Loucy (cell line): ENCODE measurements at regions not wholly inside any gene's neighbourhood (a gene's known extent, or its start where the extent isn't known, plus 50 kb on each side); places are given as distances from the start of the nearest gene placed in this dataset.

Source experiments
- H2AFZ ChIP-seq: fragments of 200-600 bp; sonication (generic); 2 replicates; pipeline ENCODE4 v1.6.0; 2016; ENCODE audit warnings: antibody characterized with exemption, mild to moderate bottlenecking, low read length, moderate library complexity
- H3F3A ChIP-seq: fragments of 200-600 bp; 2 replicates; pipeline ENCODE4 v1.6.0; 2016; ENCODE audit warnings: antibody characterized with exemption, low read depth, mild to moderate bottlenecking
- H3K27me3 ChIP-seq: fragments of 200-600 bp; sonication (generic); 2 replicates; pipeline ENCODE4 v1.6.1; 2014; ENCODE audit warnings: low read length, mild to moderate bottlenecking; ENCODE audit not compliant: insufficient read depth, poor library complexity, severe bottlenecking
- H3K36me3 ChIP-seq: fragments of 200-600 bp; sonication (generic); 2 replicates; pipeline ENCODE4 v1.6.1; 2016; ENCODE audit warnings: low read length; ENCODE audit not compliant: insufficient read depth
- H3K4me1 ChIP-seq: fragments of 200-600 bp; sonication (generic); 2 replicates; pipeline ENCODE4 v1.5.1; 2014; ENCODE audit warnings: low read length, mild to moderate bottlenecking; ENCODE audit not compliant: insufficient read depth, poor library complexity, severe bottlenecking
- H3K4me2 ChIP-seq: fragments of 200-600 bp; sonication (generic); 2 replicates; pipeline ENCODE4 v1.6.0; 2014; ENCODE audit warnings: antibody characterized with exemption, low read length, low read depth, mild to moderate bottlenecking; ENCODE audit not compliant: poor library complexity, severe bottlenecking
- H3K4me3 ChIP-seq: fragments of 200-600 bp; sonication (generic); 2 replicates; pipeline ENCODE4 v1.5.1; 2014; ENCODE audit warnings: low read length, mild to moderate bottlenecking, mixed read lengths; ENCODE audit not compliant: poor library complexity, severe bottlenecking
- H3K79me2 ChIP-seq: fragments of 200-600 bp; sonication (generic); 2 replicates; pipeline ENCODE4 v1.6.1; 2014; ENCODE audit warnings: low read length; ENCODE audit not compliant: insufficient read depth
- H3K9ac ChIP-seq: fragments of 200-600 bp; sonication (generic); 2 replicates; pipeline ENCODE4 v1.6.0; 2014; ENCODE audit warnings: mild to moderate bottlenecking, low read depth, low read length, moderate library complexity; ENCODE audit not compliant: poor library complexity, severe bottlenecking
- H3K9me2 ChIP-seq: fragments of 200-600 bp; sonication (generic); replicated peaks from 2 replicates; pipeline ENCODE4 v1.6.1; 2016; ENCODE audit warnings: low read depth, low read length, mixed read lengths
- H3K9me3 ChIP-seq: fragments of 200-600 bp; sonication (generic); 2 replicates; pipeline ENCODE4 v1.6.1; 2014; ENCODE audit warnings: mild to moderate bottlenecking, antibody characterized with exemption, low read length, low read depth; ENCODE audit not compliant: insufficient read depth
- H4K20me1 ChIP-seq: fragments of 200-600 bp; sonication (generic); 2 replicates; pipeline ENCODE4 v1.6.0; 2014; ENCODE audit warnings: antibody characterized with exemption, low read length, mild to moderate bottlenecking; ENCODE audit not compliant: insufficient read depth, poor library complexity, severe bottlenecking
- CTCF ChIP-seq: fragments of 200-600 bp; sonication (generic); conservative IDR thresholded peaks from 2 replicates; pipeline ENCODE4 v1.5.1; 2014; ENCODE audit warnings: mild to moderate bottlenecking, antibody characterized with exemption, low read length
- EZH2phosphoT487 ChIP-seq: fragments of 200-600 bp; IDR thresholded peaks from 2 replicates; pipeline ENCODE4 v1.6.1; 2018; ENCODE audit warnings: antibody characterized with exemption, mild to moderate bottlenecking, moderate library complexity, borderline replicate concordance

- H2AFZ ChIP-seq: no peak overlapping the region
- no peaks in the 10 kb centered on the region for H4K20me1 ChIP-seq
- no peaks in the 10 kb centered on the region for H3K36me3 ChIP-seq
- H3K4me1 ChIP-seq: peaks cover 32% of the 10 kb centered on the region
- TF ChIP-seq EZH2phosphoT487 (no peak), CTCF (no peak)
- H3K27me3 ChIP-seq: no peaks in the 10 kb centered on the region
- no peak overlapping the region for H3K9ac ChIP-seq
- no peaks in the 10 kb centered on the region for H3F3A ChIP-seq
- no peaks in the 10 kb centered on the region for H3K9me3 ChIP-seq
- no peaks in the 10 kb centered on the region for H3K79me2 ChIP-seq
- H3K9me2 ChIP-seq: no peaks in the 10 kb centered on the region
- H3K4me3 ChIP-seq: no peak overlapping the region
- H3K4me2 ChIP-seq: peak overlapping the region; percentile 14
Measured at GRCh38 chr5:148952097-148952867, 110.6 kb downstream of the SH3TC2 start.

GRCh38 chr5:148953711-148954110, 109.2 kb downstream of the SH3TC2 start:
- peaks cover 32% of the 10 kb centered on the region for H3K4me1 ChIP-seq
- H3K4me3 ChIP-seq: no peak overlapping the region
- TF ChIP-seq EZH2phosphoT487 (no peak), CTCF (no peak)
- no peaks in the 10 kb centered on the region for H3K9me2 ChIP-seq
- H3F3A ChIP-seq: no peaks in the 10 kb centered on the region
- H3K27me3 ChIP-seq: no peaks in the 10 kb centered on the region
- no peak overlapping the region for H3K9ac ChIP-seq
- H3K4me2 ChIP-seq: no peak overlapping the region
- H3K9me3 ChIP-seq: no peaks in the 10 kb centered on the region
- H3K79me2 ChIP-seq: no peaks in the 10 kb centered on the region
- no peak overlapping the region for H2AFZ ChIP-seq
- no peaks in the 10 kb centered on the region for H4K20me1 ChIP-seq
- H3K36me3 ChIP-seq: no peaks in the 10 kb centered on the region
